ENCODE measurements at regions not wholly inside any gene's neighbourhood (a gene's known extent, or its start where the extent isn't known, plus 50 kb on each side); places are given as distances from the start of the nearest gene placed in this dataset.

GRCh38 chr2:6234702-6235101, 542.5 kb downstream of the SOX11 start:
- H3K36me3 ChIP-seq, result no peaks in the 10 kb centered on the region
- no peak overlapping the region for H3K4me3 ChIP-seq
- DNase-seq, result no peak
- intact Hi-C loops (cut with DNase I), result no loop called here
- no peaks in the 10 kb centered on the region for H3K9me3 ChIP-seq
- no peak overlapping the region for H3K9ac ChIP-seq (ENCODE audit: low read depth in 2 of 2, low read length in 2 of 2)
- H3K27me3 ChIP-seq, result no peaks in the 10 kb centered on the region
- no peak overlapping the region for H3K27ac ChIP-seq
- TF ChIP-seq CTCF (IDR thresholded peaks at IDR 0.05), result no peak
- H3K4me1 ChIP-seq, result no peaks in the 10 kb centered on the region

DNA sequence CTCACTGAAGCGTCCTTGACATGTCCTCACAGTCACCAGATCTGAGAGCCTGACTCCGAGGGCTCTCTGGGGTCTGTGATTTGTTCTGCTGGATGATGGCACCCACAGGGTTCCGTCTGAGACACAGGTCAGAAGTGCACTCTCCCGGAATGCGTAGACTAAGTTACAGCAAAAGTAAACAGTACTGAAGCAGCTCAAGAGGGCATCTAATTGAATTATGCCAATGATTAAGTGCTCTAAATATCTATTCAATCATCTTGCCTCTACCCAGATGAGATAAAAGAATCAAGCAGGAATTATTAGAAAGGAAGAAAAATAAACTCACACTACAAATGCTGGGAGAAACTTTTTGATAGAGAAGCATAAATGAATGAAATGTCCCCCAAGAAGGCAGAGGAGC, 544.1 kb downstream of the SOX11 start:
- Histone ChIP-seq H3K4me3 (no peak overlapping the region), H3K9ac (ENCODE audit: low read depth in 2 of 2, low read length in 2 of 2) (no peak overlapping the region)
- no peak for DNase-seq

GRCh38 chr2:6237039-6237660, 545.0 kb downstream of the SOX11 start:
- TF ChIP-seq CTCF (IDR thresholded peaks at IDR 0.05), result no peak
- no peak overlapping the region for H3K4me3 ChIP-seq
- no peak for DNase-seq
- H3K9ac ChIP-seq (ENCODE audit: low read depth in 2 of 2, low read length in 2 of 2), result no peak overlapping the region
- no peak overlapping the region for H3K27ac ChIP-seq
- no peaks in the 10 kb centered on the region for H3K9me3 ChIP-seq
- H3K36me3 ChIP-seq, result no peaks in the 10 kb centered on the region
- no peaks in the 10 kb centered on the region for H3K4me1 ChIP-seq
- intact Hi-C loops (cut with DNase I), result no loop called here
- no peaks in the 10 kb centered on the region for H3K27me3 ChIP-seq

More for the DNA sequence above, 544.1 kb downstream of the SOX11 start:
- no peak overlapping the region for H3K27ac ChIP-seq
- TF ChIP-seq CTCF (IDR thresholded peaks at IDR 0.05), result no peak
- H3K4me1 ChIP-seq, result no peaks in the 10 kb centered on the region
- H3K27me3 ChIP-seq, result no peaks in the 10 kb centered on the region
- intact Hi-C loops (cut with DNase I), result no loop called here
- no peaks in the 10 kb centered on the region for H3K36me3 ChIP-seq
- no peaks in the 10 kb centered on the region for H3K9me3 ChIP-seq

GRCh38 chr2:6249557-6249956, 557.4 kb downstream of the SOX11 start:
- no peak for DNase-seq
- Histone ChIP-seq H3K27me3 (no peaks in the 10 kb centered on the region), H3K9me3 (no peaks in the 10 kb centered on the region), H3K27ac (no peak overlapping the region), H3K36me3 (no peaks in the 10 kb centered on the region), H3K4me1 (no peaks in the 10 kb centered on the region), H3K4me3 (no peak overlapping the region), H3K9ac (ENCODE audit: low read depth in 2 of 2, low read length in 2 of 2) (no peak overlapping the region)
- intact Hi-C loops (cut with DNase I), result no loop called here
- TF ChIP-seq CTCF (IDR thresholded peaks at IDR 0.05), result no peak

DNA sequence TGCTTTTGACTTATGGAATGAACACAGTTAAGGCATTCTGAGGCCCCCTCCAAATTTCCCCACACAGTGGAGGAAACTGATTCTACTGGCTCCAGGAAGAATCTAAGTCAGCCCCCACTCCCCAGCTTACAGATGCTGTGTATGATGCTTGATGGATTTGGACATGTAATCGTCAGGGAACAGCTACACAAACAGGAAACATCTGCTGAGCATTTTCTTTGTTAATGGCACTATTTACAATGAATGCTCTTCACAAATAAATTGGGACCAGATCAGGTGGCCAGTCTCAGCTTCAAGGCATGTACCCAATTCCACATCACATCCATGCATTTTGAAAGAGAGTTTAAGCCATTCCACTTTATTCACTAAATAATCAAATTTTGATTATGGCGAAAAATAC, 562.3 kb downstream of the SOX11 start:
- DNase-seq, result no peak
- intact Hi-C loops (cut with DNase I), result no loop called here
- Histone ChIP-seq H3K9ac (ENCODE audit: low read depth in 2 of 2, low read length in 2 of 2) (no peak overlapping the region), H3K4me1 (no peaks in the 10 kb centered on the region), H3K27ac (no peak overlapping the region), H3K36me3 (no peaks in the 10 kb centered on the region), H3K27me3 (no peaks in the 10 kb centered on the region), H3K4me3 (no peak overlapping the region), H3K9me3 (no peaks in the 10 kb centered on the region)
- TF ChIP-seq CTCF (IDR thresholded peaks at IDR 0.05), result no peak
